ENCODE measurements at regions not wholly inside any gene's neighbourhood (a gene's known extent, or its start where the extent isn't known, plus 50 kb on each side); places are given as distances from the start of the nearest gene placed in this dataset.

DNA sequence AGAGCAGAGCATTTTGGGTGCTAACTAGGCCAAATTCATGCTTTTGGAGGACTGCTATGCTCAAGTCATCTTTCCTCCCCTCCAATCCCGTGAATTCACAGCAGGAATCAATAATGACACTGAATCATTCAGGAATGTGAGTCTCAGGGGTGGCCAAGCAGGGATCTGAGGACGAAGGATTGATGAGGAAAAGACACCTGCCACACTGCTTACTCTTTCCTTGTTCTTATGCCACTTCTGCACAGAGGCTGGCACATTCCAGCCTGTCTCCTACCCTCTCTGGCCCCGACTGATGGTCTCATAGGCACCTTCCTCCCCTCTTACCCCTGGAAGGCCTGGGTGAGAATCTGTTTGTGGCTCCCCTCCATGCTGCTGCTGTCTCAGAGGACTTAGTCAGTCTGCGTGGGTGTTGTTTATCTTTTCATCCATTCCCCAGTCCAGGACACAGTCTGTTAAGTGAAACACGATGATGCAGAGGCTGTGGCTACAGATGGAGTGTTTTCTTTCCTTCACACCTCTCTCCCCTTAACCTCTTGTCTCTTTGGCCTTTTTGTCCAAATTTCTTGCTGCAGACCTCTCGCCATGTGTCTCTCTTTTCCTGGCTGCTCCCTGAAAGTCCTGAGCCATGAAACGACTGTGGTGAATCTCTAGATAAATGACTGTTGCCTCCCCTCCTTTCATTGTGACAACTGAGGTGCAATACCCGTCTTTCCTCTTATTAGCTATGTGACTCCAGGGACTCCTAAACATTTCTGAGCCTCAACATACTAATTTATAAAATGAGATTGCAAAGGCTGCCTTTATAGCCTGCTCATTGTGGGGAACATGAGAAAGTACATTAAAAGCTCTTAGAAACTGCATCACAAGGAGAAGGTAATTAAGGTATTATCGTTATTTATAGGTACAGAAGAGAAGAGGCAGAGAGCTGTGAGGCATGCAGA is 86.9 kb downstream of the RDH14 start:
- intact Hi-C loops (cut with DNase I; ENCODE audit: low total_unique reads), result no loop called here
- H3K36me3 ChIP-seq, result no peaks in the 10 kb centered on the region
- H3K27me3 ChIP-seq, result no peaks in the 10 kb centered on the region
- TF ChIP-seq POLR2A (IDR thresholded peaks at IDR 0.05) (no peak), CTCF (IDR thresholded peaks at IDR 0.05) (no peak)
- H3K9me3 ChIP-seq, result no peaks in the 10 kb centered on the region
- peak; percentile 59 to 68 for DNase-seq
- peaks cover 0 to 4% of the 10 kb centered on the region in 2 donors for H3K4me1 ChIP-seq
- H3K27ac ChIP-seq, result peak overlapping the region; percentile 49 to 59
- H3K4me3 ChIP-seq, result no peak overlapping the region

GRCh38 chr2:18467749-18468360 is 92.6 kb downstream of the RDH14 start:
- intact Hi-C loops (cut with DNase I; ENCODE audit: low total_unique reads), result no loop called here
- no peak overlapping the region for H3K4me3 ChIP-seq
- no peaks in the 10 kb centered on the region for H3K4me1 ChIP-seq
- peak overlapping the region in 1 of 2 donors; percentile 50 for H3K27ac ChIP-seq
- DNase-seq, result peak; percentile 42 to 57
- TF ChIP-seq POLR2A (IDR thresholded peaks at IDR 0.05) (no peak), CTCF (IDR thresholded peaks at IDR 0.05) (no peak)
- no peaks in the 10 kb centered on the region for H3K9me3 ChIP-seq
- H3K27me3 ChIP-seq, result no peaks in the 10 kb centered on the region
- H3K36me3 ChIP-seq, result no peaks in the 10 kb centered on the region

GRCh38 chr2:18465979-18466378 is 94.5 kb downstream of the RDH14 start:
- Histone ChIP-seq H3K36me3 (no peaks in the 10 kb centered on the region), H3K4me3 (no peak overlapping the region), H3K27me3 (no peaks in the 10 kb centered on the region), H3K4me1 (no peaks in the 10 kb centered on the region), H3K27ac (no peak overlapping the region), H3K9me3 (no peaks in the 10 kb centered on the region)
- intact Hi-C loops (cut with DNase I; ENCODE audit: low total_unique reads), result no loop called here
- TF ChIP-seq CTCF (IDR thresholded peaks at IDR 0.05), result no peak
- TF ChIP-seq POLR2A (IDR thresholded peaks at IDR 0.05), result no peak
- DNase-seq, result no peak

- intact Hi-C loops (cut with DNase I; ENCODE audit: low total_unique reads), result no loop called here
- no peak overlapping the region for H3K27ac ChIP-seq
- no peaks in the 10 kb centered on the region for H3K4me1 ChIP-seq
- no peaks in the 10 kb centered on the region for H3K36me3 ChIP-seq
- H3K27me3 ChIP-seq, result no peaks in the 10 kb centered on the region
- no peak for DNase-seq
- TF ChIP-seq POLR2A (IDR thresholded peaks at IDR 0.05) (no peak), CTCF (IDR thresholded peaks at IDR 0.05) (no peak)
- H3K4me3 ChIP-seq, result no peak overlapping the region
- no peaks in the 10 kb centered on the region for H3K9me3 ChIP-seq
Measured at GRCh38 chr2:18464913-18465312, 95.5 kb downstream of the RDH14 start.

DNA sequence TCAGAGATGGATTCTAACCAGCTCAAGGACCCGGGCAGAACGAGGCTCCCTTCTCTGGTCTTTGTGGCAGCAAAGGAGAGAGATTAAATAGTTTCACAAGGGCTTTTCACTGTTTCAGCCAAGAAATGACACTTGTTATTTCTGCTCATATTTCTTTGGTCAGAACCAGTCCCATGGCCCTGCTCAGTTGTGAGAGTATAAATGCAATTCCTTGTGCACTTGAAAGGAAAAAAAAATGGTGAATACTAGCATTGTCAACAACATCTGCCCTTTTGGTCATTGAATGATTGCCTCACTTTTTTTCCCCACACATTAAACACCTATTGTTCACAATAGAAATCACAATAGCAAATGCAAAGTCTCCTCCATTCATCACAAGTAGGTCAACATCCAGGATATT is 104.4 kb downstream of the RDH14 start:
- Histone ChIP-seq H3K9me3 (no peaks in the 10 kb centered on the region), H3K4me3 (no peak overlapping the region), H3K4me1 (no peaks in the 10 kb centered on the region), H3K27me3 (no peaks in the 10 kb centered on the region), H3K27ac (peak overlapping the region; percentile 37 to 68), H3K36me3 (no peaks in the 10 kb centered on the region)
- intact Hi-C loops (cut with DNase I; ENCODE audit: low total_unique reads), result no loop called here
- TF ChIP-seq POLR2A (IDR thresholded peaks at IDR 0.05), result no peak
- TF ChIP-seq CTCF (IDR thresholded peaks at IDR 0.05), result no peak
- DNase-seq, result no peak
